Tibial nerve (tissue), 4 donors: ENCODE measurements at regions not wholly inside any gene's neighbourhood (a gene's known extent, or its start where the extent isn't known, plus 50 kb on each side); places are given as distances from the start of the nearest gene placed in this dataset.

ENCODE experiments used
- DNase-seq, 2 donors: peaks; one replicate each; pipeline ENCODE4 v3.0.0-alpha.2; 2019; ENCODE audit warnings: low spot score in 2 of 2
- H3K27ac ChIP-seq, 4 donors: fragments of 200-600 bp; sonication (generic) in 3 of 4; one replicate each; pipeline ENCODE4 v1.5.1; 2017 to 2019; ENCODE audit warnings: mild to moderate bottlenecking in 1 of 4
- H3K27me3 ChIP-seq, 2 donors: fragments of 200-600 bp; sonication (generic) in 1 of 2; one replicate each; pipeline versions ENCODE4 v1.5.1 to v1.6.0; 2017 to 2019
- H3K36me3 ChIP-seq, 3 donors: fragments of 200-600 bp; sonication (generic); one replicate each; pipeline ENCODE4 v1.5.1; 2018 to 2019
- H3K4me1 ChIP-seq, 4 donors: fragments of 200-600 bp; sonication (generic) in 3 of 4; one replicate each; pipeline ENCODE4 v1.5.1; 2017 to 2019
- H3K4me3 ChIP-seq, 4 donors: fragments of 200-600 bp; sonication (generic) in 3 of 4; one replicate each; pipeline ENCODE4 v1.5.1; 2017 to 2019; ENCODE audit warnings: mild to moderate bottlenecking in 1 of 4, moderate library complexity in 1 of 4
- H3K9me3 ChIP-seq, 4 donors: fragments of 200-600 bp; sonication (generic) in 3 of 4; one replicate each; pipeline ENCODE4 v1.5.1; 2017 to 2019
- CTCF ChIP-seq, 5 experiments: fragments of 200-600 bp in 3 of 5; fragments of 450-650 bp in 2 of 5; sonication (generic) in 3 of 5; IDR thresholded peaks; one replicate each; pipeline ENCODE4 v1.5.1; 2016 to 2019; ENCODE audit warnings: antibody characterized with exemption in 5 of 5, mild to moderate bottlenecking in 3 of 5, moderate library complexity in 2 of 5
- EP300 ChIP-seq, 2 donors: sonication (generic); formaldehyde crosslinking; IDR thresholded peaks; one replicate each; pipeline ENCODE4 v1.6.1; 2017; ENCODE audit warnings: antibody characterized with exemption in 2 of 2, mild to moderate bottlenecking in 1 of 2
- POLR2A ChIP-seq, 2 donors: fragments of 450-650 bp; IDR thresholded peaks; one replicate each; pipeline ENCODE4 v1.6.1; 2017; ENCODE audit warnings: antibody characterized with exemption in 2 of 2, mild to moderate bottlenecking in 2 of 2, moderate library complexity in 2 of 2
- WGBS, 2 donors: methylation state at CpG; one replicate each; pipeline ENCODE4 v1.1.5; 2018; 5-methylcytosine and 5-hydroxymethylcytosine counted together

GRCh38 chr14:82124511-82124910 lies 590.9 kb upstream of the SEL1L start:
- Histone ChIP-seq H3K9me3 (no peaks in the 10 kb centered on the region), H3K36me3 (no peaks in the 10 kb centered on the region), H3K27ac (no peak overlapping the region), H3K27me3 (no peaks in the 10 kb centered on the region), H3K4me3 (no peak overlapping the region), H3K4me1 (peaks cover 0 to 4% (median 0%) of the 10 kb centered on the region in 4 donors)
- 84 to 86% methylated on average over 2 of the region's 2 CpGs for WGBS, 2 donors
- DNase-seq, result no peak
- TF ChIP-seq CTCF (IDR thresholded peaks at IDR 0.05) (no peak), POLR2A (IDR thresholded peaks at IDR 0.05) (no peak)

GRCh38 chr14:82126006-82126405 lies 592.4 kb upstream of the SEL1L start:
- 71 to 75% methylated on average over 2 of the region's 2 CpGs for WGBS, 2 donors
- H3K27ac ChIP-seq, result no peak overlapping the region
- H3K27me3 ChIP-seq, result no peaks in the 10 kb centered on the region
- peaks cover 0 to 4% (median 0%) of the 10 kb centered on the region in 4 donors for H3K4me1 ChIP-seq
- no peaks in the 10 kb centered on the region for H3K36me3 ChIP-seq
- TF ChIP-seq EP300 (IDR thresholded peaks at IDR 0.05), result no peak
- no peak for TF ChIP-seq CTCF (IDR thresholded peaks at IDR 0.05)
- TF ChIP-seq POLR2A (IDR thresholded peaks at IDR 0.05), result no peak
- H3K9me3 ChIP-seq, result no peaks in the 10 kb centered on the region
- no peak for DNase-seq
- no peak overlapping the region for H3K4me3 ChIP-seq

GRCh38 chr14:82134411-82134810 lies 600.8 kb upstream of the SEL1L start:
- H3K9me3 ChIP-seq, result peaks cover 0 to 6% (median 0%) of the 10 kb centered on the region in 4 donors
- WGBS, 2 donors, result 0% methylated on average over 1 of the region's 1 CpG
- TF ChIP-seq EP300 (IDR thresholded peaks at IDR 0.05) (no peak), CTCF (IDR thresholded peaks at IDR 0.05) (no peak)
- no peak for DNase-seq
- no peaks in the 10 kb centered on the region for H3K36me3 ChIP-seq
- H3K27me3 ChIP-seq, result no peaks in the 10 kb centered on the region
- no peak overlapping the region for H3K27ac ChIP-seq
- H3K4me1 ChIP-seq, result no peaks in the 10 kb centered on the region
- no peak overlapping the region for H3K4me3 ChIP-seq

- 71 to 86% methylated on average over 1 of the region's 1 CpG for WGBS, 2 donors
- Histone ChIP-seq H3K27me3 (no peaks in the 10 kb centered on the region), H3K4me1 (no peaks in the 10 kb centered on the region), H3K4me3 (no peak overlapping the region), H3K36me3 (no peaks in the 10 kb centered on the region), H3K9me3 (peaks cover 0 to 28% (median 7%) of the 10 kb centered on the region in 4 donors), H3K27ac (no peak overlapping the region)
- TF ChIP-seq POLR2A (IDR thresholded peaks at IDR 0.05), result no peak
- no peak for TF ChIP-seq EP300 (IDR thresholded peaks at IDR 0.05)
- TF ChIP-seq CTCF (IDR thresholded peaks at IDR 0.05), result no peak
- no peak for DNase-seq
Observed at GRCh38 chr14:82138431-82138830, 604.8 kb upstream of the SEL1L start.

GRCh38 chr14:82146846-82147245 lies 613.2 kb upstream of the SEL1L start:
- Histone ChIP-seq H3K9me3 (no peaks in the 10 kb centered on the region), H3K4me1 (no peaks in the 10 kb centered on the region), H3K27me3 (no peaks in the 10 kb centered on the region), H3K36me3 (no peaks in the 10 kb centered on the region), H3K27ac (no peak overlapping the region), H3K4me3 (no peak overlapping the region)
- TF ChIP-seq CTCF (IDR thresholded peaks at IDR 0.05) (no peak), EP300 (IDR thresholded peaks at IDR 0.05) (no peak), POLR2A (IDR thresholded peaks at IDR 0.05) (no peak)
- no peak for DNase-seq
